Small intestine (tissue), 7 donors: ENCODE measurements at regions not wholly inside any gene's neighbourhood (a gene's known extent, or its start where the extent isn't known, plus 50 kb on each side); places are given as distances from the start of the nearest gene placed in this dataset.

Experiments
- DNase-seq, 2 donors: peaks; one replicate each; pipeline versions ENCODE4 v3.0.0 to v3.0.0-alpha.2; 2013
- FAIRE-seq: peaks from 2 replicates; lab custom pipeline; 2012; peaks lifted over from hg19 to GRCh38; lab: Jason Lieb, UNC
- H3K27ac ChIP-seq, 3 donors: one replicate each; pipeline ENCODE4 v1.5.1; 2013; ENCODE audit warnings: low read length in 2 of 3, mild to moderate bottlenecking in 2 of 3, control low read depth in 1 of 3, inconsistent platforms in 1 of 3, low read depth in 1 of 3, moderate library complexity in 1 of 3
- H3K27me3 ChIP-seq, 3 donors: one replicate each; pipeline ENCODE4 v1.6.1; 2013; ENCODE audit warnings: low read length in 3 of 3, inconsistent platforms in 1 of 3; ENCODE audit not compliant: control insufficient read depth in 3 of 3, insufficient read depth in 3 of 3
- H3K36me3 ChIP-seq, 3 donors: one replicate each; pipeline ENCODE4 v1.6.1; 2013; ENCODE audit warnings: low read length in 3 of 3, inconsistent platforms in 1 of 3, low read depth in 1 of 3, mild to moderate bottlenecking in 1 of 3, moderate library complexity in 1 of 3; ENCODE audit not compliant: control insufficient read depth in 3 of 3, insufficient read depth in 2 of 3
- H3K4me1 ChIP-seq, 3 donors: one replicate each; pipeline ENCODE4 v1.6.1; 2013; ENCODE audit warnings: low read length in 2 of 3, inconsistent platforms in 1 of 3, low read depth in 1 of 3, mild to moderate bottlenecking in 1 of 3, moderate library complexity in 1 of 3; ENCODE audit not compliant: control insufficient read depth in 3 of 3, insufficient read depth in 2 of 3
- H3K4me3 ChIP-seq, 3 donors: one replicate each; pipeline ENCODE4 v1.5.1; 2013; ENCODE audit warnings: low read length in 3 of 3, control low read depth in 1 of 3, inconsistent platforms in 1 of 3, low read depth in 1 of 3, mild to moderate bottlenecking in 1 of 3, moderate library complexity in 1 of 3
- H3K9me3 ChIP-seq, 2 donors: one replicate each; pipeline ENCODE4 v1.6.1; 2013; ENCODE audit warnings: low read depth in 1 of 2, low read length in 1 of 2; ENCODE audit not compliant: control insufficient read depth in 2 of 2, insufficient read depth in 1 of 2
- WGBS, 3 donors: extraction: QIAGEN DNeasy Blood & Tissue Kit; methylation state at CpG; one replicate each; pipeline ENCODE4 v1.1.7; 2013; 5-methylcytosine and 5-hydroxymethylcytosine counted together
- donor health status: healthy with polysubstance abuse.
- donor health status: control.
- donor health status: control.
- donor health status: Bipolar disorder and iron deficiency.
- donor health status: healthy.

DNA sequence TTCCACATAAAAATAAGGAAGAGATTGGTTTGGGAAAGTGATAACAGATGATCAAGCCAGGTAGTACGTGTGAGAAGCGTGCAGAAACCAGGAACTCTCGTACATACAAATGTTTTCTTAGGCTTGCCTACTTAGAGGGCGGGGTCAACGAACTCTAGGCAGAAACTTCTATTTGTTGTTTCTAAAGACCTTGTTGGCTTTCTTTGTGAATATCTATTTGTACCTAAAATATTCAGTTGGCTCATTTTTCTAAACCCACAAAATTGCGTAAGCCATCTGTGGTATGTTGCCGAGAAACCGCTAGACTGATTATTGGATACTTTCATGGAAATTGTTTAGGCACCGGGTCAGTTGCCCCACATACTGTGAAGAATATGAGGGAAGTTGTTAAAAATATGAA, 458.5 kb downstream of the MAT2B start:
- FAIRE-seq (no peak), DNase-seq (no peak)
- H3K27me3 ChIP-seq = no peaks in the 10 kb centered on the region
- H3K36me3 ChIP-seq = no peaks in the 10 kb centered on the region
- H3K9me3 ChIP-seq = no peaks in the 10 kb centered on the region
- no peak overlapping the region for H3K4me3 ChIP-seq
- no peak overlapping the region for H3K27ac ChIP-seq
- H3K4me1 ChIP-seq = no peaks in the 10 kb centered on the region
- WGBS, 3 donors = 83 to 88% (median 85%) methylated on average over 9 of the region's 9 CpGs

- WGBS, 3 donors = 79 to 85% (median 83%) methylated on average over 3 of the region's 3 CpGs
- Histone ChIP-seq H3K27me3 (no peaks in the 10 kb centered on the region), H3K9me3 (no peaks in the 10 kb centered on the region), H3K4me1 (no peaks in the 10 kb centered on the region), H3K4me3 (no peak overlapping the region), H3K36me3 (no peaks in the 10 kb centered on the region), H3K27ac (no peak overlapping the region)
- no peak for FAIRE-seq
- DNase-seq = no peak
Observed at GRCh38 chr5:163964671-163965070, 459.3 kb downstream of the MAT2B start.

- Histone ChIP-seq H3K9me3 (no peaks in the 10 kb centered on the region), H3K27me3 (no peaks in the 10 kb centered on the region), H3K4me3 (no peak overlapping the region), H3K36me3 (no peaks in the 10 kb centered on the region), H3K4me1 (no peaks in the 10 kb centered on the region), H3K27ac (no peak overlapping the region)
- 61 to 71% (median 68%) methylated on average over 1 of the region's 1 CpG for WGBS, 3 donors
- no peak for DNase-seq
- FAIRE-seq = no peak
Observed at GRCh38 chr5:163967268-163967667, 461.8 kb downstream of the MAT2B start.

DNA sequence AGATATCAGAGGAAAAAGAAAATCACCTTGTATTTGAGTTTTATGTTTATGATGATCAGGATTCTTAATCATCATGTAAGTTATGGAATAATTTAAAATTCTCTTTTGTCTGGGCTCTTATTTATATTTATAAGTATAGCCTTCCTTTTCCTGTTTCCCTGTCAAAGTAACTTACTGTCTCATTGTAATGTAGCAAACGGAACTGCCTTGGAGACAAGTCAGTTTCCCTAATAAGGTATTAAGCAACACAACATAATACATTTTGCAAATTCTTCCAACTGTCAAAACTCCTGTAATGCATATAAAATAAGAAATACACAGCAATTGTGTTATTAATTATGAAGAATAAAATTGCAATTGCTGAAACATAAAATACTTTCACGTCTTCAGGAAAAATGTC, 463.2 kb downstream of the MAT2B start:
- H3K4me1 ChIP-seq = no peaks in the 10 kb centered on the region
- FAIRE-seq = no peak
- no peak for DNase-seq
- H3K27ac ChIP-seq = no peak overlapping the region
- no peaks in the 10 kb centered on the region for H3K9me3 ChIP-seq
- H3K27me3 ChIP-seq = no peaks in the 10 kb centered on the region
- WGBS, 3 donors = 56 to 67% (median 65%) methylated on average over 2 of the region's 2 CpGs
- H3K36me3 ChIP-seq = no peaks in the 10 kb centered on the region
- H3K4me3 ChIP-seq = no peak overlapping the region

- Histone ChIP-seq H3K27me3 (no peaks in the 10 kb centered on the region), H3K36me3 (no peaks in the 10 kb centered on the region), H3K4me1 (no peaks in the 10 kb centered on the region), H3K4me3 (no peak overlapping the region), H3K9me3 (no peaks in the 10 kb centered on the region), H3K27ac (no peak overlapping the region)
- FAIRE-seq (no peak), DNase-seq (no peak)
- WGBS, 3 donors = 67 to 81% (median 79%) methylated on average over 3 of the region's 3 CpGs
Observed at GRCh38 chr5:163976696-163977095, 471.3 kb downstream of the MAT2B start.

GRCh38 chr5:163978897-163979296, 473.5 kb downstream of the MAT2B start:
- WGBS, 3 donors = 37 to 54% (median 37%) methylated on average over 5 of the region's 5 CpGs
- no peaks in the 10 kb centered on the region for H3K27me3 ChIP-seq
- no peaks in the 10 kb centered on the region for H3K9me3 ChIP-seq
- H3K27ac ChIP-seq = no peak overlapping the region
- no peaks in the 10 kb centered on the region for H3K36me3 ChIP-seq
- no peak for FAIRE-seq
- no peaks in the 10 kb centered on the region for H3K4me1 ChIP-seq
- peak in 1 of 2 donors; percentile 8 for DNase-seq
- no peak overlapping the region for H3K4me3 ChIP-seq

- Histone ChIP-seq H3K4me1 (no peaks in the 10 kb centered on the region), H3K36me3 (no peaks in the 10 kb centered on the region), H3K4me3 (no peak overlapping the region), H3K27ac (no peak overlapping the region), H3K27me3 (no peaks in the 10 kb centered on the region), H3K9me3 (no peaks in the 10 kb centered on the region)
- 41 to 48% (median 46%) methylated on average over 4 of the region's 4 CpGs for WGBS, 3 donors
- no peak for FAIRE-seq
- no peak for DNase-seq
Observed at GRCh38 chr5:163988566-163988965, 483.1 kb downstream of the MAT2B start.

GRCh38 chr5:163993126-163993525, 487.7 kb downstream of the MAT2B start:
- 85 to 94% (median 89%) methylated on average over 6 of the region's 6 CpGs for WGBS, 3 donors

GRCh38 chr5:163995206-163995605, 489.8 kb downstream of the MAT2B start:
- no peak overlapping the region for H3K4me3 ChIP-seq
- H3K36me3 ChIP-seq = no peaks in the 10 kb centered on the region
- DNase-seq (no peak), FAIRE-seq (no peak)
- H3K9me3 ChIP-seq = no peaks in the 10 kb centered on the region
- no peak overlapping the region for H3K27ac ChIP-seq
- 35 to 71% (median 53%) methylated on average over 4 of the region's 4 CpGs for WGBS, 3 donors
- no peaks in the 10 kb centered on the region for H3K27me3 ChIP-seq
- peaks cover 0 to 2% (median 0%) of the 10 kb centered on the region in 3 donors for H3K4me1 ChIP-seq

More at GRCh38 chr5:163993126-163993525, 487.7 kb downstream of the MAT2B start:
- H3K4me3 ChIP-seq = no peak overlapping the region
- FAIRE-seq (no peak), DNase-seq (no peak)
- H3K9me3 ChIP-seq = no peaks in the 10 kb centered on the region
- peaks cover 0 to 2% (median 0%) of the 10 kb centered on the region in 3 donors for H3K4me1 ChIP-seq
- H3K36me3 ChIP-seq = no peaks in the 10 kb centered on the region
- no peaks in the 10 kb centered on the region for H3K27me3 ChIP-seq
- no peak overlapping the region for H3K27ac ChIP-seq
